Right ventricle myocardium superior (tissue), 1 donor: ENCODE measurements at regions not wholly inside any gene's neighbourhood (a gene's known extent, or its start where the extent isn't known, plus 50 kb on each side); places are given as distances from the start of the nearest gene placed in this dataset.

Experiments
- ATAC-seq: fragments of 200-7000 bp; cut with Tn5 transposase; one replicate; pipeline ENCODE4 v1.9.1; 2020; ENCODE audit warnings: mild to moderate bottlenecking; ENCODE audit not compliant: poor library complexity
- DNase-seq: peaks from one replicate; pipeline ENCODE4 v3.0.0-alpha.2; 2020
- intact Hi-C: fragments of 100-400 bp; cut with DNase I; formaldehyde crosslinking; loops from one replicate; pipeline ENCODE4 v1.11.2; 2022
- donor health status: DM: no; HTN: yes; CAD: no; lungs with severe emphysema.

DNA sequence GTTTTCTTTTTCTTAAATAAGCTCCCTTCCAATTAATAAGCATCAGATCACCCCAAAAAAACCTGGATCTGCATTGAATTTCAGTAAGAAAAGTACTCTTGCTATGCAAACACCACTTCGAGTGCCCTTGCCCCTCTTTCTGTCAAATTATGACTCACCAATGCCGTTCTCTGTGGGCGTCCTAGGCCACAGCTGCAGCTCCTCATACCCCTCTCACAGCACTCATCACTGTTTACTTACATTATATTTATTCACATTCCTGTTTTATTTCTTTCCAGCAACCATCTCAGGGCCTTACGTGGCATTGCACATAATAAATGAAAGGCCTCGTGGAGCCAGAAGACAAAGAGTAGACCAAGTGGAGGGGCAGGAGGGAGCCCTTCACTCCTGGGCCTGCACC lies 99.1 kb upstream of the CTTNBP2NL start:
- DNase-seq (no peak), ATAC-seq (no peak)
- intact Hi-C loops, result no loop called here

DNA sequence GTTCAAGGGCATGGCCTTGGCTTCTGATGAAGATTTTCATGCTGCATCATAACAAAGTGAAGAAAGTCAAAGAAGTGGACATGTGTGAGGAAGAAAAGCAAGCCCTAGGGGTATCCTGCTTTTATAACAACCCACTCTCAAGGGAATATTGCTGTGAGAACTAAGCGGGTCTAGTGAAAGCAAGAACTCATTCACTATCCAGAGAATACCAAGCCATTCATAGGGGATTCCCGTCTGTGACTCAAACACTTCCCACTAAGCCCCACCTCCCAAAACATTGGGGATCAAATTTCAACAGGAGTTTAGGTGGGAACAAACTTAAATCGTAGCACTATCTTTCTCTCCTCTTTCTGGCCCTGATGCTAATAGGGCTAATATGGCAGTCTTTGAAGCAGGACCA lies 98.5 kb upstream of the CTTNBP2NL start:
- ATAC-seq (no peak), DNase-seq (no peak)
- intact Hi-C loops, result no loop called here

DNA sequence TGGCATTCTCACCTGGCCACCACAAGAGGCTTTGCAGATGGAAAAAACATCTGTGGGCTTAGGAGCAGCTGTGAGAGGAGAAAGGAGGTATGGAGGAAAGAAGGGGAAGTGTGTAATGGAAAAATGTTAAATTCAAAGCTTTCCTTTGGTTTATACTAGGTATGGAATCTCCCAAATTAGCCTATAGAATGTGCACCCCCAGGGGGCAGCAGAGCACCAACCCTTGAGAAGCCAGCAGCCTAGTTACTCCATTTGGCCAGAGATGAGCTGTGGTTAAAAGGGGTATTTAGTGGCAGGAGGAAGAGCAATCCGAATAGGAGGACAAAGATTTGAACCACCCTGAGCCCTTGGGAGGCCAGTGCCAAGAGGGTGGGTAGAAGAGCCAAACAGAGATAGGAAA lies 97.5 kb upstream of the CTTNBP2NL start:
- peak; percentile 47 for DNase-seq
- no peak for ATAC-seq
- intact Hi-C loops, result no loop called here

DNA sequence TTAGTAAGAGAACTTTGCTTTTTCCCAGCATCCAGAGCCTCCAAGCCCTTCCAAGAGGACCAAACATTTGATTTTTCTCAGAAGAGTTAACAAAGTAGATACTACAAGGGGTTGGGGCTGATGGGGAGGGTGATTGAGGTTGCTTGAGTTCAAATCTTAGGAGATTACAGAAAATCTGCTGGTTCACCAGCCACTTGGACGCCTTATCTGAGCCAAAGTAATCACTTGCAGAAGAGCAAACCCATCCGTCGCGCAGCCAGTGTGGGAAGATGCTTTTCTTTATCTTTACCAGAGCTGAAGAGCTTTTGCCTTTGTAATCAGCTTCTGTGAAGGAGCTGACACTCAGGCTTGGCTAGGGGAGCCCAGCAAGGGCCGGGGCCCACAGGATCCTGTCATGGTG lies 91.9 kb upstream of the CTTNBP2NL start:
- intact Hi-C loops, result no loop called here
- no peak for DNase-seq
- no peak for ATAC-seq

DNA sequence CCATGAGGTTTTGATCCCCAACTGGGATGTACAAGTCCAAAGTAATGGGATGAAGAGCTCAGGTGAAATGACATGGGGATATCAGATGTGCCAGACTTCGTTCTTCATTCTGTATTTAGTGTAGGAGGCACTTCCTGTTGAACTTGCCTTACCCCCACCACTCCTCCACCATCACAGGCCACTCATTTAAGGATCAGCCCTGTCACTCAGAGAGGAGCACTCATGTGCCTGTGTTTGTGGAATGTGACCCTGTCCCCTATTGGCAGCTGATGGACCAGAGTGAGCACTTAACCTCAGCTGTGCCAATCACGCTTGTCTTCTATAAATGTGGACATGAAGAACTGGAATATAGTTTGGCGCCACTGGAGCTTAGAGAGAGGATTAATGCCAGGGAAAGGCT lies 91.4 kb upstream of the CTTNBP2NL start:
- intact Hi-C loops, result no loop called here
- ATAC-seq (no peak), DNase-seq (no peak)

DNA sequence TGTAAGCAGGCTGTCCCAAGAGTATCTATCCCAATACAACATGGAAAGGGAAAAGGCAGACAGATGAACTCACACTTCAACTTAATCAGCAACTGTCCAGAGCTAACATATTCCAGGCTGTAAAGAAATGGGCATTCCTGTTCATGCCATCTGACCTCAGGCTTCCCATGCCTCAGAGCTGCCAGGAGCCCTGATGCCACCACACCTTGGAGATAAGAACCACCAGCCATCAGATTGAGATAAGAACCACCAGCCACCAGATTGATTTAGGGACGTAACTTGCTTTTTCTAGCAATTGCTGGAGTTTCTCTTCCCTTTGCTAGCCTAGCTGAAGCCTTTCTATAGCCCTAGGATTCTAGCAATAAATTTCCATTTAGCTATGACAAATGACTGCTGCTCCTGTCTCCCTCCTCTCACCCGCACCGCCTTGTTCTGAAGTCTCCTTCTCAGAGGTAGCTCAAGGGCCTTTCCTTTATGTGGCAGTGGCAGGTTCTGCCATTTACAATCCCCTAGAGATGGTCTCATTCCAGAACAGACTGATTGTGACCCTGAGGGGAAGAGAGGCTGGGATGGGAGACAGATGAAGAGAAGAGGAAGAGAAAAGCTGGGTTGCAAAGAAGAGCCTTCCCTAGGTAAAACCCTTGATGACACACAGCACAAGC lies 88.0 kb upstream of the CTTNBP2NL start:
- DNase-seq (no peak), ATAC-seq (no peak)
- intact Hi-C loops, result no loop called here

DNA sequence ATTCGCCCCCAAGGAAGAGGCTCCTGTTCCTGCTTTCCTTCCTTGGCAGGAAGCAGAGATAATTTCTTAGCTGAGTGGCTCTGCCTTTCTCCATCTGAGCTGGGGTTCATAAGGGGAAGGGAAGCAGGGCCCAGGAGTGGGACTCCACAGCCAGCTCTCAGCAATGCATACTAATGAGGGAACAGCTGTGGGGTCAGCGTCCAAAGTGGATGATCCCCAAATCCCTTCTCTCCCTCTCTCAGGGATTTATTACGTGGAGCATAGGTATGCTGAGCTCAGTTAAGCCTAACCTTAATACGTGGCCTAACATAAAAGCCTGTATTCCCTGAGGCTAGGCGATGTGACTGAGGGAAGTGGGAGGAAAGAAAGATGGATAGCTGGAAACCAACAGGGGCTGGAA lies 87.3 kb upstream of the CTTNBP2NL start:
- DNase-seq (no peak), ATAC-seq (no peak)
- intact Hi-C loops, result no loop called here

DNA sequence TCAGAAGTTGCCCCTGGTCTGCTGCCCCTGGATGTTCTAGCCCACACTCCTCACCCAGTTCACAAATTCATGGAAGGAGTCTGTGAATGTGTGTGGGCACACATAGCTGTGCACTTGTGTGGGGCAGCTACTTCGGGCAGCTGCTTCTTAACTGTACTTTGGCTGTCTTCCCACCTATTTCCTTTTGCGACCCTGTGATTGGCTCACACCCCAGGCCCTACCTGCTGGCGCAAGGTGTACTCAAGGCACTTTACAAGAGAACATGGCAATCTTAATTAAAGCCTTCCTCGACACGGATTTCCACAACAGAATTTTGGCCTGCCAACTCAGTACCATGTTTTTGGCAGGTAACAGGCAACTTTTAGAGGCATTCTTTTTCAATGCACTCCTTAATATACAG lies 86.5 kb upstream of the CTTNBP2NL start:
- DNase-seq (no peak), ATAC-seq (no peak)
- intact Hi-C loops, result no loop called here

DNA sequence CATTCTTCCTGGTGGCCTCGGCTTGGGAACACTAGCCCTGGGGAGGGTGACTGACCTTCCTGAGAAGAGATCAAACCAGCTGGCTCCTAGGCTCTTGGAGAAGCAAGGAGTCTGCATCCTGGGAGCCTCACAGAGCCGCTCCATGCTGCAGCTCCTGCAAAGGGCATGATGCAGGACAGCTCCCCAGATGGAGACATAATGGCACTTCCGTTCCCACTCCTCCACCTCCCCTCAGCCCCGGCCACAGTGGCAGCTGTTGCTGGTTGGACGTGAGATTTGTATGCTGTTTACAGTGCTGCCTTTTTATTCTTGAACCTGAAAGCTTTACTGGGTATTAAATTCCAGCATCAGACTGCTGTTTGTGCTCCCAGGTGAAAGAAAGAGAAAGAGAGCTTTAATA lies 83.7 kb upstream of the CTTNBP2NL start:
- DNase-seq, result no peak
- ATAC-seq, result no peak
- intact Hi-C loops, result no loop called here

DNA sequence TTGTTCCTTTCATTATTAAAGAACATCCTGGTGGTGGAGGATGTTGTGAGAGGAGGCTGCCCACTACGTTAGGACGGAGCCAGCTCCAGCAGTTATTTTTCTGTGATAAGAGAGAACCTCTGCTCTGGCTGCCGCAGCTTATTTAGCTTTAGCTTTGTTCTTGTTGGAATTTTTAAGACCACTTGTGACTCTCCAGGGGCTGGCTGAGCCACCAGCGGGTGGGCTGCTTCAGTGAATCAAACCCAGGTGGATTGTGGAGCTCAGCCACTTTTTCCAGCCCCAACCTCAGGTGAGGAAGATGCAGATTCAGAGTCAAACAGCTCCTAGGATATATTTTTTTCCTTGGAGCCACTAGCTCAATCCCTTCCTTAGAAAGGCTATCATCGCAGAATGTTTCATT lies 83.1 kb upstream of the CTTNBP2NL start:
- DNase-seq, result no peak
- intact Hi-C loops, result no loop called here
- no peak for ATAC-seq

DNA sequence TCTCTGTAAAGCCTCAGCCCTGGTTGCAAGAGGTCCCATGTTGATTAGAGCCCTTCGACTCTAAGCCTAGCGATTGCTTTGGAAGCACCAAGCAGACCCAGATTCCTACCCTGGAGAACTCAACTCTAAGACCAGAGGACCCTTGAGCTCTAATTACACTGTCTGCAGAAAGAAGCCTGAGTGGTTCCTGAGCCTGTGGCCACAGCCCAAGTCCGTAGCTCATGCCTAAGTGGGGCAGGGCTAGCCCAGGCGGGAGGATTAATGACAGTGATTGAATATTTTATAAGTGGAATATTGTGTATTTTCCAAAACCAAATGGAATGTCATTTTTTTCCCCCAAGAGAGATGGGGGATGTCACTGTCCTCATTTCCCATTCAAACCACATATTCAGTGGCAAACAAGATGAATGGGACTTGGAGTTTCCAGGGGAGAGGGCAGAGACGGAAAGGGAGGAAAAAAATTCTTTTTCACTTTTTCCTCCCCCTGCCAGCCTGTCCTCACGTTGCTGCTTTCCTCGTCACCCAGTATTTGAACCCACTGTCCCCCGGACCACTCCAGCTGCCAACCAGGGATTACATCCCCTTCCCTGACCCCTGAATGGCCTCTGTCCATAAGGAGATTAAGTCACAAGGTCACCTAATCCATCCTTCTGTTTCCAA lies 79.6 kb upstream of the CTTNBP2NL start:
- DNase-seq, result no peak
- ATAC-seq, result no peak
- intact Hi-C loops, result no loop called here

DNA sequence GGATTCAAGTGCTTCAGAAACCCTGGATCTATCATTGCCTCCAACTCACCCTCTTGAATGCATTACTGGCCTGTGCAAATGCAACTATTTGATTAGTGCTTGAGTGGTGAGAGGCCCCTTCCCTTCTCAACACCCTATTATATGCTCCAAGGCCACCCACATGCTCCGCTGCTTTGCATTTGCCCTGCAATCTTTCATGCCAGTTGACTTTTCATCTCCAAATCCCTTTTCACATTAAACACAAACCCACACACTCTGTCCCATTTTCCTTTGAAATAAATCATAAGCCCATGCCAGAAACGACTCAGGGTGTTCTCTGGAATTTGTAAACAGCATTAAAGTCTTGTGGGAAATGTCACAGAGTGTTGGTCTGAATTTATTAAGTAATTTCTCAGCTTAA lies 78.9 kb upstream of the CTTNBP2NL start:
- ATAC-seq (no peak), DNase-seq (no peak)
- intact Hi-C loops, result no loop called here

DNA sequence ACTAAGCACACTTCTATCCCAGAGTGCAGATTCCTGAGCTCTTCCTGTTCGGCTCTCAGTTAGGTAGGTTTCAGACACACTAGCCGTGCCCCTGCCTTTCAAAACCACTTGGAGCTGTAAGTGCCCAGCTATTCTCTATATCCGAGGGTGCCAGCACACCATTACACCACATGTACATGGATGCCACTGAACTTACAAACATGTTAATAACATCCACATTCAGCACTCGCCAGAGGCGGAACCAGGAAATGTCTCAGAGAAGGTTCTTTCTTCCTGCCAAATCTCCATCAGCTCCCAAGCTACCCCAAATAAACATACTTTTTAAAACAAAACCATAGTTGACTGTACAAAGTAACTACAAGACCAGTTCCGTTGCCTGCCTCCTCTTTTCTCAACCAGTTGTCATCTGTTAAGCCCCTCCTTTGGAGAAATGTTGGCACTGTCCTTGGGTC lies 78.4 kb upstream of the CTTNBP2NL start:
- no peak for DNase-seq
- intact Hi-C loops, result no loop called here
- no peak for ATAC-seq

DNA sequence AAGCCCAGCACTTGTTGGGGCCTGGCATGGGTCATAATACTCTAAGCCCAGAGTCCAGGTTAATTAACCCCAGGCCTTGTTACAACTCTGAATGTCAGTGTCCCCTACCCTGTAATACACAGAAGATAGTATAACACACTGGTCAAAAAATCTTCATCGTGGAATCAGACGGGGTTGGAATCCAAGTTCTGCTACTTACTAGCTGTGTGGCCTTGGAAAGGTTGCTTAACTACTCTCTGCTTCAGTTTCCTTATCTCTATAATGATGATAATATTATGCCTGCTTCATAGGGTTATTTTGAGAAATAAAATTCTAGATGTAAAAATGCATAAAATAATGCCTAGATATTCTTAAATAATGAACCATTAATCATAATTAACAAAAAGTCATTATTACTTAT lies 77.8 kb upstream of the CTTNBP2NL start:
- intact Hi-C loops, result no loop called here
- no peak for ATAC-seq
- DNase-seq, result no peak

DNA sequence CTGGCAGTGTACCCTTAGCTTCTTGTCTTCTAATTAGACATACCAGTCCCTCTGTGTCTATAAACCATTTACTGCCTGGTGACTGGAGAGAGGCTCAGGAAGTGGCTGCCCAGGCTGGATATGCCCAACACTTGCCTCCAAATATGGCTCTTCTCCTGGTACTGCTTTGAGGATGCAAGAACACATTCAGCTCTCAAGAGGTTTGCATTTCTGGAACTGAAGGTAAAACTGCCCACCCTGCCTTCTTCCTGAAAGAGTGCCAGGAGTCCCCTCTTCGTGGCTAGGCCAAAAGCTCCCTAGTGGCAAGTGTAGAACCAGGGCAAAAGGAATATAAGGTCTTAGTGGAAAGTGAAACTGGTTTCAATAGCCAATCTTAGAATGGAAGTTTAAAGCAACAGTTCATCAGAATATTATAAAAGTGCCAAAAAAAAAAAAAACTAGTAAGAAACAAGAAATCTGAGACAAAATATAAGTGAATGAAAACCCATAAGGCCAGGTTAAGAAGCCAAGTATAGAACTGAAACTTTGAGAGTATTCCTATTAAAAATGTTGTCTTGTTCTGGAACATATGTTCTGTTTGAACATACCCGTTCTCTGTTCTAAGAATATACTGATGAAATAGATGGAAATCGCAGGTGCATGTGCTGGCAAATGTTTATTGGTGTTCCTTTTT lies 77.2 kb upstream of the CTTNBP2NL start:
- intact Hi-C loops, result no loop called here
- no peak for DNase-seq
- ATAC-seq, result no peak

DNA sequence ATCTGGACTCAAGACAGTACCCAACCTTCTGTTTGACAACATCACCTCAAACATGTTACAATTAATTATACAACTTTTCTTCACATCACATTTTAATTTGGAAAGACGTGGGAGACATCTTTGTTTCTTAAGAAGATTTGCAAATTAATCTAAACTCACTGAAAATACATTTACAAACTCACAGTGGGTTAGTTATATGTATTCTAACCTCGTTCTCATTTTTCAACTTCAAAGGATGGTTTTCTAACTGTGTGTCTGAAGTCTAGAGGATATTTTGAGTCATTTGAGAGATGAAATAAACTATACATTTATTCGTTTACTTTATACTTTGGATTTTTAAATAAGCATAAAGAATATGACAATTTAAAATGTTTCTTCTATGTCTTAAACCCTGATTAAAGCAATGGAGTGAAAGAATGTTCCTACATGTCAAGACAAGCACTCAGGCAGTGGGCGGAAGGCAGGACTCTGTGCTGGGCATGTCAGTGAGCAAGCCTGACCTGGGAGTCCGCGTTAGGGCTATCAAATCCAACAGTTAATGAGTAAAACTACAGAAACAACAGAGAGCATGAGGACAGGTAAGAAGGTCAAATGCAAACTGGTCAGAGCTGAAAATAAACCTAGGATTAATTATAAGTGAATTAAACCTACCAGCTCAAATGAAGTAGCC lies 76.5 kb upstream of the CTTNBP2NL start:
- ATAC-seq, result no peak
- DNase-seq, result no peak
- intact Hi-C loops, result no loop called here

DNA sequence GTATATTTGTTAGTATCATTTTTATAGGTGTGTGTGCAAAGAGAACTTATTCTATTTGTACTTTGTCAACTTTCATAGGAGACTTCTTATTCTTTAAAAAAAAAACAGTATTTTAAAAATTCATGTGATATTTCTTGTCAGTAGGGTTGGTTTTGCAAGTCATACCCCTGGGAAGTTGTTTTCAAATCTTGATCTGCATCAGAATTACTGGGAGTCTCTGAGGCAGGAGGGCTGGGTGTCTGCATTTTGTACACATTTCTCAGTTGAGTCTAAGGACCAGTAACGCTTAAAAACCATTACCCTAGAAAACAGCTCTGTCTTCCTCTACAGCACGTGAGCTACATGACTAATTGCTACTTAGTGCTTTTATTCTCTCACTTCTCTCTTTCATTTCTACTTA lies 76.0 kb upstream of the CTTNBP2NL start:
- ATAC-seq (no peak), DNase-seq (no peak)
- intact Hi-C loops, result no loop called here

DNA sequence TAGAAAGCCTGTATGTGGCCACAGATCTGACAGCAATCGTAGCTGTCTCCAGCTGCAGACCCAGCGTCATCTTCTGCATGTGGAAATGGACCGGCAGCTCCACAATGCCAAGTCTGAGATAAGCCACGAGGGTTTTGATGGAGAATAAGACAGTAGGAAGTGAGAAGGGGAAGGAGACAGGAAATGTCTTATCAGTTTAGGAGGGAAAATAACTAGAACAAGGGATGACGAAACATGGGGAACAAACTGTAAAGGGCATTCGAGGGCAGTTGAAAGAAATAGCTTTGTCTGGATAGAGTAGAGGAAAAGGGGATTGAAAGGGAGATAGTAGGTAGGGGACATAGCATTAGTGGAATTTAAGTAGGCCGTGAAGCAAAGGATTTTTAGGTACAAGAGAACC lies 74.0 kb upstream of the CTTNBP2NL start:
- ATAC-seq (peak; percentile 55), DNase-seq (no peak)
- intact Hi-C loops, result no loop called here

DNA sequence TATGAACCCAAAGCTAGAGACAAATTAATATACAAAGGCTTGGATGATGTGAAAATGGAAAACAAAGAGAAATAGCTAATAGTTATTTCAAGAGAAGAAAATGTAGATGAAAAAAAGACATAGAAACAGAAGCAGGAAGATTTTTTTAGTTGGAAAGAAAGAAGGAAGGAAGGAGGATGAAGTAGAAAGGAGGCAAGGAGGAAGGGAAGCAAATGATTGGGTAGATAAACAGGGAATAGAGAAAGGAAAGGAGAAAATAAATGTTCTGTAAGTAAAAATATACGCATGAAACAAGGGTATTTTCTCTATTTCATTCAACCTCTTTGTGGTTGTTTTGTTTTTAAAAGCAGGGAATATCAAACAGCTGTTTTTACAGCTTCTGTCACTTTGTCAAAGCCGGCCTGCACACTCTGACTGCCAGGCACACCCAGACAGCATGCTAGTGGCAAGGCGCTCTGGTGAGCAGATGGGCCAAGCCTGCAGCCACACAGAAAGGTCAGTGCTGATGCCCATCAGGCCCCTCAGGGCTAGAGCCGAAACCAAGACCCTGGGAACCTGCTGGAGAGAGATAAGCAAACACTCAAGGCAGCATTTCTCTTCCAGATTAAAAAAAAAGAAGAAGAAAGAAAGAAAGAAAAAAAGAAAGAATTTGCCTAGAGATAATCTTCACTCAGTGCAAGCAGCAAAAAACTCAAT lies 72.9 kb upstream of the CTTNBP2NL start:
- intact Hi-C loops, result no loop called here
- DNase-seq (no peak), ATAC-seq (peak; percentile 43)
